HG02840 (cell line): ENCODE measurements at regions not wholly inside any gene's neighbourhood (a gene's known extent, or its start where the extent isn't known, plus 50 kb on each side); places are given as distances from the start of the nearest gene placed in this dataset.

Experiments
- ATAC-seq: cut with Tn5 transposase; IDR thresholded peaks from one replicate; pipeline ENCODE4 v1.9.1; 2021; ENCODE audit warnings: mild to moderate bottlenecking, moderate library complexity, moderate number of reproducible peaks; ENCODE audit not compliant: unreplicated experiment, low FRiP score

- ATAC-seq: no peak
Observed at GRCh38 chr9:91038483-91039124, 237.0 kb downstream of the SYK start.

GRCh38 chr9:91039125-91039834, 237.7 kb downstream of the SYK start:
- no peak for ATAC-seq

GRCh38 chr9:91039835-91040140, 238.2 kb downstream of the SYK start:
- no peak for ATAC-seq

GRCh38 chr9:91040371-91041215, 239.0 kb downstream of the SYK start:
- no peak for ATAC-seq

GRCh38 chr9:91042024-91042423, 240.4 kb downstream of the SYK start:
- no peak for ATAC-seq

GRCh38 chr9:91042541-91042940, 240.9 kb downstream of the SYK start:
- ATAC-seq: no peak

- no peak for ATAC-seq
Observed at GRCh38 chr9:91043056-91043810, 241.6 kb downstream of the SYK start.

GRCh38 chr9:91043811-91044175, 242.2 kb downstream of the SYK start:
- ATAC-seq: no peak

GRCh38 chr9:91044354-91044753, 242.7 kb downstream of the SYK start:
- ATAC-seq: no peak

- ATAC-seq: no peak
Observed at GRCh38 chr9:91045041-91045440, 243.4 kb downstream of the SYK start.

- ATAC-seq: no peak
Observed at GRCh38 chr9:91047529-91047928, 245.9 kb downstream of the SYK start.

GRCh38 chr9:91047993-91048607, 246.5 kb downstream of the SYK start:
- ATAC-seq: no peak

GRCh38 chr9:91048749-91049148, 247.1 kb downstream of the SYK start:
- ATAC-seq: no peak

- no peak for ATAC-seq
Observed at GRCh38 chr9:91053824-91054223, 252.2 kb downstream of the SYK start.

- ATAC-seq: no peak
Observed at GRCh38 chr9:91055845-91056244, 254.2 kb downstream of the SYK start.

- no peak for ATAC-seq
Observed at GRCh38 chr9:91056486-91056885, 254.9 kb downstream of the SYK start.

GRCh38 chr9:91056917-91057316, 255.3 kb downstream of the SYK start:
- ATAC-seq: no peak

GRCh38 chr9:91059713-91060112, 258.1 kb downstream of the SYK start:
- no peak for ATAC-seq

GRCh38 chr9:91060520-91061343, 259.1 kb downstream of the SYK start:
- no peak for ATAC-seq

- no peak for ATAC-seq
Observed at GRCh38 chr9:91061506-91061905, 259.9 kb downstream of the SYK start.
